ENCODE measurements at regions not wholly inside any gene's neighbourhood (a gene's known extent, or its start where the extent isn't known, plus 50 kb on each side); places are given as distances from the start of the nearest gene placed in this dataset.
"Not testable (repeated sequence)": the region's sequence is repeated elsewhere in the genome, so short reads cannot be mapped to it uniquely, and the experiment has no call there.

- Histone ChIP-seq H3K27ac (ENCODE audit: low read length) (no peak overlapping the region), H3K27me3 (ENCODE audit: control insufficient read depth, insufficient read depth, low read length) (no peaks in the 10 kb centered on the region), H3K9ac (ENCODE audit: low read length) (no peak overlapping the region), H3K4me1 (ENCODE audit: control insufficient read depth, low read depth, low read length) (peaks cover 8% of the 10 kb centered on the region), H3K9me3 (ENCODE audit: control insufficient read depth, low read depth, low read length) (no peaks in the 10 kb centered on the region), H3K36me3 (ENCODE audit: control insufficient read depth, low read depth, low read length) (no peaks in the 10 kb centered on the region), H3K4me3 (ENCODE audit: low read length) (no peak overlapping the region)
Measured at GRCh38 chr13:79851318-79851717, 370.4 kb downstream of the NDFIP2 start.

GRCh38 chr13:79847882-79848592, 367.1 kb downstream of the NDFIP2 start:
- no peak overlapping the region for H3K9ac ChIP-seq (ENCODE audit: low read length)
- no peak overlapping the region for H3K27ac ChIP-seq (ENCODE audit: low read length)
- no peaks in the 10 kb centered on the region for H3K36me3 ChIP-seq (ENCODE audit: control insufficient read depth, low read depth, low read length)
- H3K4me3 ChIP-seq (ENCODE audit: low read length), result no peak overlapping the region
- no peaks in the 10 kb centered on the region for H3K9me3 ChIP-seq (ENCODE audit: control insufficient read depth, low read depth, low read length)
- H3K4me1 ChIP-seq (ENCODE audit: control insufficient read depth, low read depth, low read length), result peaks cover 8% of the 10 kb centered on the region
- H3K27me3 ChIP-seq (ENCODE audit: control insufficient read depth, insufficient read depth, low read length), result no peaks in the 10 kb centered on the region

GRCh38 chr13:79846386-79846785, 365.4 kb downstream of the NDFIP2 start:
- Histone ChIP-seq H3K4me3 (ENCODE audit: low read length) (no peak overlapping the region), H3K27ac (ENCODE audit: low read length) (no peak overlapping the region), H3K4me1 (ENCODE audit: control insufficient read depth, low read depth, low read length) (peaks cover 8% of the 10 kb centered on the region), H3K9ac (ENCODE audit: low read length) (no peak overlapping the region), H3K27me3 (ENCODE audit: control insufficient read depth, insufficient read depth, low read length) (no peaks in the 10 kb centered on the region), H3K9me3 (ENCODE audit: control insufficient read depth, low read depth, low read length) (no peaks in the 10 kb centered on the region), H3K36me3 (ENCODE audit: control insufficient read depth, low read depth, low read length) (no peaks in the 10 kb centered on the region)

GRCh38 chr13:79837741-79838450, 356.9 kb downstream of the NDFIP2 start:
- Histone ChIP-seq H3K27ac (ENCODE audit: low read length) (no peak overlapping the region), H3K36me3 (ENCODE audit: control insufficient read depth, low read depth, low read length) (no peaks in the 10 kb centered on the region), H3K27me3 (ENCODE audit: control insufficient read depth, insufficient read depth, low read length) (no peaks in the 10 kb centered on the region), H3K9ac (ENCODE audit: low read length) (no peak overlapping the region), H3K4me3 (ENCODE audit: low read length) (no peak overlapping the region), H3K4me1 (ENCODE audit: control insufficient read depth, low read depth, low read length) (no peaks in the 10 kb centered on the region), H3K9me3 (ENCODE audit: control insufficient read depth, low read depth, low read length) (no peaks in the 10 kb centered on the region)

GRCh38 chr13:79836121-79836520, 355.2 kb downstream of the NDFIP2 start:
- not testable (repeated sequence) for H3K27me3 ChIP-seq (ENCODE audit: control insufficient read depth, insufficient read depth, low read length); H3K4me1 ChIP-seq (ENCODE audit: control insufficient read depth, low read depth, low read length); H3K4me3 ChIP-seq (ENCODE audit: low read length); H3K9me3 ChIP-seq (ENCODE audit: control insufficient read depth, low read depth, low read length); H3K27ac ChIP-seq (ENCODE audit: low read length); H3K9ac ChIP-seq (ENCODE audit: low read length); H3K36me3 ChIP-seq (ENCODE audit: control insufficient read depth, low read depth, low read length)

- Histone ChIP-seq H3K9me3 (ENCODE audit: control insufficient read depth, low read depth, low read length) (no peaks in the 10 kb centered on the region), H3K4me1 (ENCODE audit: control insufficient read depth, low read depth, low read length) (no peaks in the 10 kb centered on the region), H3K27me3 (ENCODE audit: control insufficient read depth, insufficient read depth, low read length) (no peaks in the 10 kb centered on the region), H3K9ac (ENCODE audit: low read length) (no peak overlapping the region), H3K4me3 (ENCODE audit: low read length) (no peak overlapping the region), H3K36me3 (ENCODE audit: control insufficient read depth, low read depth, low read length) (no peaks in the 10 kb centered on the region), H3K27ac (ENCODE audit: low read length) (no peak overlapping the region)
Measured at GRCh38 chr13:79834876-79835275, 353.9 kb downstream of the NDFIP2 start.

GRCh38 chr13:79833991-79834390, 353.0 kb downstream of the NDFIP2 start:
- Histone ChIP-seq H3K4me1 (ENCODE audit: control insufficient read depth, low read depth, low read length) (no peaks in the 10 kb centered on the region), H3K9me3 (ENCODE audit: control insufficient read depth, low read depth, low read length) (no peaks in the 10 kb centered on the region), H3K27me3 (ENCODE audit: control insufficient read depth, insufficient read depth, low read length) (no peaks in the 10 kb centered on the region), H3K4me3 (ENCODE audit: low read length) (no peak overlapping the region), H3K27ac (ENCODE audit: low read length) (no peak overlapping the region), H3K9ac (ENCODE audit: low read length) (no peak overlapping the region), H3K36me3 (ENCODE audit: control insufficient read depth, low read depth, low read length) (no peaks in the 10 kb centered on the region)

- Histone ChIP-seq H3K9me3 (ENCODE audit: control insufficient read depth, low read depth, low read length) (no peaks in the 10 kb centered on the region), H3K27me3 (ENCODE audit: control insufficient read depth, insufficient read depth, low read length) (no peaks in the 10 kb centered on the region), H3K9ac (ENCODE audit: low read length) (no peak overlapping the region), H3K36me3 (ENCODE audit: control insufficient read depth, low read depth, low read length) (no peaks in the 10 kb centered on the region), H3K4me1 (ENCODE audit: control insufficient read depth, low read depth, low read length) (no peaks in the 10 kb centered on the region), H3K27ac (ENCODE audit: low read length) (no peak overlapping the region), H3K4me3 (ENCODE audit: low read length) (no peak overlapping the region)
Measured at GRCh38 chr13:79831556-79831955, 350.6 kb downstream of the NDFIP2 start.

GRCh38 chr13:79830945-79831344, 350.0 kb downstream of the NDFIP2 start:
- H3K27me3 ChIP-seq (ENCODE audit: control insufficient read depth, insufficient read depth, low read length), result no peaks in the 10 kb centered on the region
- no peaks in the 10 kb centered on the region for H3K9me3 ChIP-seq (ENCODE audit: control insufficient read depth, low read depth, low read length)
- no peak overlapping the region for H3K27ac ChIP-seq (ENCODE audit: low read length)
- no peaks in the 10 kb centered on the region for H3K36me3 ChIP-seq (ENCODE audit: control insufficient read depth, low read depth, low read length)
- H3K4me3 ChIP-seq (ENCODE audit: low read length), result no peak overlapping the region
- no peak overlapping the region for H3K9ac ChIP-seq (ENCODE audit: low read length)
- H3K4me1 ChIP-seq (ENCODE audit: control insufficient read depth, low read depth, low read length), result no peaks in the 10 kb centered on the region

GRCh38 chr13:79830426-79830825, 349.5 kb downstream of the NDFIP2 start:
- Histone ChIP-seq H3K9me3 (ENCODE audit: control insufficient read depth, low read depth, low read length) (no peaks in the 10 kb centered on the region), H3K27me3 (ENCODE audit: control insufficient read depth, insufficient read depth, low read length) (no peaks in the 10 kb centered on the region), H3K36me3 (ENCODE audit: control insufficient read depth, low read depth, low read length) (no peaks in the 10 kb centered on the region), H3K4me3 (ENCODE audit: low read length) (no peak overlapping the region), H3K4me1 (ENCODE audit: control insufficient read depth, low read depth, low read length) (no peaks in the 10 kb centered on the region), H3K27ac (ENCODE audit: low read length) (no peak overlapping the region), H3K9ac (ENCODE audit: low read length) (no peak overlapping the region)

GRCh38 chr13:79829880-79830279, 348.9 kb downstream of the NDFIP2 start:
- H3K9ac ChIP-seq (ENCODE audit: low read length), result no peak overlapping the region
- H3K9me3 ChIP-seq (ENCODE audit: control insufficient read depth, low read depth, low read length), result no peaks in the 10 kb centered on the region
- H3K4me3 ChIP-seq (ENCODE audit: low read length), result no peak overlapping the region
- H3K36me3 ChIP-seq (ENCODE audit: control insufficient read depth, low read depth, low read length), result no peaks in the 10 kb centered on the region
- no peaks in the 10 kb centered on the region for H3K4me1 ChIP-seq (ENCODE audit: control insufficient read depth, low read depth, low read length)
- H3K27me3 ChIP-seq (ENCODE audit: control insufficient read depth, insufficient read depth, low read length), result no peaks in the 10 kb centered on the region
- H3K27ac ChIP-seq (ENCODE audit: low read length), result no peak overlapping the region

GRCh38 chr13:79825959-79826358, 345.0 kb downstream of the NDFIP2 start:
- no peak overlapping the region for H3K4me3 ChIP-seq (ENCODE audit: low read length)
- no peaks in the 10 kb centered on the region for H3K4me1 ChIP-seq (ENCODE audit: control insufficient read depth, low read depth, low read length)
- H3K9ac ChIP-seq (ENCODE audit: low read length), result no peak overlapping the region
- H3K27ac ChIP-seq (ENCODE audit: low read length), result no peak overlapping the region
- no peaks in the 10 kb centered on the region for H3K27me3 ChIP-seq (ENCODE audit: control insufficient read depth, insufficient read depth, low read length)
- H3K36me3 ChIP-seq (ENCODE audit: control insufficient read depth, low read depth, low read length), result no peaks in the 10 kb centered on the region
- H3K9me3 ChIP-seq (ENCODE audit: control insufficient read depth, low read depth, low read length), result no peaks in the 10 kb centered on the region
